HEK293 (cell line): ENCODE measurements at regions not wholly inside any gene's neighbourhood (a gene's known extent, or its start where the extent isn't known, plus 50 kb on each side); places are given as distances from the start of the nearest gene placed in this dataset.

Experiments
- GLI4 ChIP-seq: fragments of 450-650 bp; formaldehyde crosslinking; IDR thresholded peaks from 2 replicates; pipeline ENCODE4 v1.5.1; 2016; ENCODE audit warnings: missing biosample characterization, missing genetic modification characterization
- KLF1 ChIP-seq: fragments of 450-650 bp; formaldehyde crosslinking; IDR thresholded peaks from 2 replicates; pipeline ENCODE4 v1.5.1; 2016; ENCODE audit warnings: missing biosample characterization, missing genetic modification characterization
- ZNF626 ChIP-seq: fragments of 450-650 bp; sonication (Bioruptor Pico); formaldehyde crosslinking; IDR thresholded peaks from 2 replicates; pipeline ENCODE4 v1.5.1; 2018; ENCODE audit warnings: missing biosample characterization, missing genetic modification characterization, inconsistent platforms
- ZXDB ChIP-seq: fragments of 450-650 bp; formaldehyde crosslinking; IDR thresholded peaks from 2 replicates; pipeline ENCODE4 v1.5.1; 2016; ENCODE audit warnings: missing biosample characterization, missing genetic modification characterization
- TF ChIP-seq, protein P1 (sequence below): fragments of 450-650 bp; formaldehyde crosslinking; IDR thresholded peaks from 2 replicates; pipeline ENCODE4 v1.5.1; 2016; ENCODE audit warnings: missing biosample characterization, missing genetic modification characterization
- TF ChIP-seq, protein P2 (sequence below): fragments of 450-650 bp; formaldehyde crosslinking; IDR thresholded peaks from 2 replicates; pipeline ENCODE4 v1.5.1; 2016; ENCODE audit warnings: missing biosample characterization, missing genetic modification characterization
- TF ChIP-seq, protein P3 (sequence below): fragments of 450-650 bp; formaldehyde crosslinking; IDR thresholded peaks from 2 replicates; pipeline ENCODE4 v1.5.1; 2016; ENCODE audit warnings: missing biosample characterization, missing genetic modification characterization

DNA sequence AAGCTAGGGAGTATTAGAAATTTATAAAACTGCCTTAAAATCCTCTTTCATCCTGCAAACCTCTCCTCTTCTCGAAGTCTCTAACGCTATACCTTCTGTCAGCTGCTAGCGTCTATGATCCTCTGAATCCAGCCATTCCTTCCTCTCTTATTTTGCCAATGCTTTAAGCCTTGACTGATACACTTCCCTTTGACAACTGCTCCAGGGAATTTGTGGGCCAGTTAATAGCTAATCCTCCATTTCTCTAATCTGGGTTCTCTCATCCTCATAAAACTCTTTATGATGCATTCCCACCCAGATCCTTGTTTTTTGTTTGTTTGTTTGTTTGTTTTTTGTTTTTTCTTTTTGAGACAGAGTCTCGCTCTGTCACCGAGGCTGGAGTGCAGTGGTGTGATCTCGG lies 293.6 kb upstream of the PUDP start:
- TF ChIP-seq ZXDB (tag by site-specific recombination) (no peak), GLI4 (tag by site-specific recombination) (no peak), KLF1 (tag by site-specific recombination) (no peak), ZNF626 (no peak)
- TF ChIP-seq, protein P1, sequence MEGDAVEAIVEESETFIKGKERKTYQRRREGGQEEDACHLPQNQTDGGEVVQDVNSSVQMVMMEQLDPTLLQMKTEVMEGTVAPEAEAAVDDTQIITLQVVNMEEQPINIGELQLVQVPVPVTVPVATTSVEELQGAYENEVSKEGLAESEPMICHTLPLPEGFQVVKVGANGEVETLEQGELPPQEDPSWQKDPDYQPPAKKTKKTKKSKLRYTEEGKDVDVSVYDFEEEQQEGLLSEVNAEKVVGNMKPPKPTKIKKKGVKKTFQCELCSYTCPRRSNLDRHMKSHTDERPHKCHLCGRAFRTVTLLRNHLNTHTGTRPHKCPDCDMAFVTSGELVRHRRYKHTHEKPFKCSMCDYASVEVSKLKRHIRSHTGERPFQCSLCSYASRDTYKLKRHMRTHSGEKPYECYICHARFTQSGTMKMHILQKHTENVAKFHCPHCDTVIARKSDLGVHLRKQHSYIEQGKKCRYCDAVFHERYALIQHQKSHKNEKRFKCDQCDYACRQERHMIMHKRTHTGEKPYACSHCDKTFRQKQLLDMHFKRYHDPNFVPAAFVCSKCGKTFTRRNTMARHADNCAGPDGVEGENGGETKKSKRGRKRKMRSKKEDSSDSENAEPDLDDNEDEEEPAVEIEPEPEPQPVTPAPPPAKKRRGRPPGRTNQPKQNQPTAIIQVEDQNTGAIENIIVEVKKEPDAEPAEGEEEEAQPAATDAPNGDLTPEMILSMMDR (tag by site-specific recombination), result no peak
- TF ChIP-seq, protein P2, sequence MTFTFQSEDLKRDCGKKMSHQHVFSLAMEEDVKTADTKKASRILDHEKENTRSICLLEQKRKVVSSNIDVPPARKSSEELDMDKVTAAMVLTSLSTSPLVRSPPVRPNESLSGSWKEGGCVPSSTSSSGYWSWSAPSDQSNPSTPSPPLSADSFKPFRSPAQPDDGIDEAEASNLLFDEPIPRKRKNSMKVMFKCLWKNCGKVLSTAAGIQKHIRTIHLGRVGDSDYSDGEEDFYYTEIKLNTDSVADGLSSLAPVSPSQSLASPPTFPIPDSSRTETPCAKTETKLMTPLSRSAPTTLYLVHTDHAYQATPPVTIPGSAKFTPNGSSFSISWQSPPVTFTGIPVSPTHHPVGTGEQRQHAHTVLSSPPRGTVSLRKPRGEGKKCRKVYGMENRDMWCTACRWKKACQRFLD (tag by site-specific recombination), result no peak
- TF ChIP-seq, protein P3, sequence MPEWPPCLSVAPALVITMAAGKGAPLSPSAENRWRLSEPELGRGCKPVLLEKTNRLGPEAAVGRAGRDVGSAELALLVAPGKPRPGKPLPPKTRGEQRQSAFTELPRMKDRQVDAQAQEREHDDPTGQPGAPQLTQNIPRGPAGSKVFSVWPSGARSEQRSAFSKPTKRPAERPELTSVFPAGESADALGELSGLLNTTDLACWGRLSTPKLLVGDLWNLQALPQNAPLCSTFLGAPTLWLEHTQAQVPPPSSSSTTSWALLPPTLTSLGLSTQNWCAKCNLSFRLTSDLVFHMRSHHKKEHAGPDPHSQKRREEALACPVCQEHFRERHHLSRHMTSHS (tag by site-specific recombination), result no peak
